ENCODE measurements at regions not wholly inside any gene's neighbourhood (a gene's known extent, or its start where the extent isn't known, plus 50 kb on each side); places are given as distances from the start of the nearest gene placed in this dataset.

GRCh38 chr2:34907812-34908211 lies 1308.7 kb upstream of the FAM98A start:
- ATAC-seq (ENCODE audit: low read depth) (no peak), DNase-seq (no peak)
- CTCF ChIA-PET = no interaction called here
- H3K4me1 Mint-ChIP-seq = no peaks in the 10 kb centered on the region
- TF ChIP-seq CTCF (IDR thresholded peaks at IDR 0.05) = no peak
- no peak overlapping the region for H3K4me3 Mint-ChIP-seq
- H3K27ac Mint-ChIP-seq = no peak overlapping the region
- intact Hi-C loops (cut with micrococcal nuclease) = no loop called here
- H3K27me3 Mint-ChIP-seq = no peaks in the 10 kb centered on the region
- no peaks in the 10 kb centered on the region for H3K36me3 Mint-ChIP-seq (ENCODE audit: low read depth)
- POLR2A ChIA-PET = no interaction called here
- H3K9me3 Mint-ChIP-seq = no peaks in the 10 kb centered on the region

GRCh38 chr2:34901739-34902138 lies 1302.6 kb upstream of the FAM98A start:
- ChIA-PET POLR2A (no interaction called here), CTCF (no interaction called here)
- DNase-seq (no peak), ATAC-seq (ENCODE audit: low read depth) (no peak)
- Mint-ChIP-seq H3K27ac (no peak overlapping the region), H3K9me3 (no peaks in the 10 kb centered on the region), H3K4me1 (no peaks in the 10 kb centered on the region), H3K4me3 (no peak overlapping the region), H3K36me3 (ENCODE audit: low read depth) (no peaks in the 10 kb centered on the region), H3K27me3 (no peaks in the 10 kb centered on the region)
- intact Hi-C loops (cut with micrococcal nuclease) = no loop called here
- TF ChIP-seq CTCF (IDR thresholded peaks at IDR 0.05) = no peak

- no peak for ATAC-seq (ENCODE audit: low read depth)
- Mint-ChIP-seq H3K27me3 (no peaks in the 10 kb centered on the region), H3K4me3 (no peak overlapping the region), H3K4me1 (no peaks in the 10 kb centered on the region), H3K9me3 (no peaks in the 10 kb centered on the region), H3K27ac (no peak overlapping the region), H3K36me3 (ENCODE audit: low read depth) (no peaks in the 10 kb centered on the region)
- ChIA-PET POLR2A (no interaction called here), CTCF (no interaction called here)
- intact Hi-C loops (cut with micrococcal nuclease) = no loop called here
- DNase-seq = no peak
- no peak for TF ChIP-seq CTCF (IDR thresholded peaks at IDR 0.05)
These were observed 1300.0 kb upstream of the FAM98A start for GRCh38 chr2:34899079-34899478.

GRCh38 chr2:34892766-34893165 lies 1293.7 kb upstream of the FAM98A start:
- Mint-ChIP-seq H3K27ac (no peak overlapping the region), H3K27me3 (no peaks in the 10 kb centered on the region), H3K36me3 (ENCODE audit: low read depth) (no peaks in the 10 kb centered on the region), H3K9me3 (no peaks in the 10 kb centered on the region), H3K4me3 (no peak overlapping the region), H3K4me1 (no peaks in the 10 kb centered on the region)
- intact Hi-C loops (cut with micrococcal nuclease) = no loop called here
- no peak for DNase-seq
- ChIA-PET CTCF (no interaction called here), POLR2A (no interaction called here)
- ATAC-seq (ENCODE audit: low read depth) = no peak
- no peak for TF ChIP-seq CTCF (IDR thresholded peaks at IDR 0.05)

- DNase-seq = no peak
- ATAC-seq (ENCODE audit: low read depth) = no peak
- Mint-ChIP-seq H3K27ac (no peak overlapping the region), H3K9me3 (no peaks in the 10 kb centered on the region), H3K4me1 (no peaks in the 10 kb centered on the region), H3K27me3 (no peaks in the 10 kb centered on the region), H3K36me3 (ENCODE audit: low read depth) (no peaks in the 10 kb centered on the region), H3K4me3 (no peak overlapping the region)
- ChIA-PET CTCF (no interaction called here), POLR2A (no interaction called here)
- TF ChIP-seq CTCF (IDR thresholded peaks at IDR 0.05) = no peak
- intact Hi-C loops (cut with micrococcal nuclease) = no loop called here
These were observed 1293.2 kb upstream of the FAM98A start for GRCh38 chr2:34892256-34892655.

All from activated B cell treated with CpG ODN at 0.5 μM for 24 hours (primary cell).